Thoracic aorta (tissue), 2 donors: ENCODE measurements at regions not wholly inside any gene's neighbourhood (a gene's known extent, or its start where the extent isn't known, plus 50 kb on each side); places are given as distances from the start of the nearest gene placed in this dataset.
"Not testable (repeated sequence)": the region's sequence is repeated elsewhere in the genome, so short reads cannot be mapped to it uniquely, and the experiment has no call there.

Source experiments
- ATAC-seq: fragments of 150-250 bp; one replicate; pipeline ENCODE4 v1.8.0; 2017; ENCODE audit warnings: low read depth; ENCODE audit not compliant: insufficient number of reproducible peaks, low FRiP score
- DNase-seq: peaks from one replicate; pipeline ENCODE4 v3.0.0-alpha.2; 2020; ENCODE audit warnings: low spot score
- H3K27ac ChIP-seq, 2 donors: fragments of 200-600 bp; sonication (generic); 1 replicate in 1 of 2; 2 replicates in 1 of 2; pipeline ENCODE4 v1.5.1; 2016; ENCODE audit warnings: mild to moderate bottlenecking in 2 of 2, moderate library complexity in 2 of 2
- H3K27me3 ChIP-seq: fragments of 200-600 bp; sonication (generic); replicated peaks from 2 replicates; pipeline ENCODE4 v1.6.0; 2016; ENCODE audit warnings: mild to moderate bottlenecking; ENCODE audit not compliant: insufficient read depth
- H3K36me3 ChIP-seq: fragments of 200-600 bp; sonication (generic); one replicate; pipeline ENCODE4 v1.5.1; 2016
- H3K4me1 ChIP-seq, 2 donors: fragments of 200-600 bp; sonication (generic); 1 replicate in 1 of 2; 2 replicates in 1 of 2; pipeline versions ENCODE4 v1.5.1 to v1.6.0; 2016; ENCODE audit warnings: low read depth in 2 of 2, mild to moderate bottlenecking in 1 of 2; ENCODE audit not compliant: control insufficient read depth in 1 of 2
- H3K4me3 ChIP-seq: fragments of 200-600 bp; sonication (generic); 2 replicates; pipeline ENCODE4 v1.5.1; 2016; ENCODE audit warnings: mild to moderate bottlenecking
- H3K9me3 ChIP-seq: fragments of 200-600 bp; sonication (generic); 2 replicates; pipeline ENCODE4 v1.5.1; 2016
- CTCF ChIP-seq: fragments of 200-600 bp; sonication (generic); IDR thresholded peaks from one replicate; pipeline ENCODE4 v1.5.1; 2019; ENCODE audit warnings: antibody characterized with exemption

GRCh38 chr12:75795125-75795524 lies 236.5 kb downstream of the PHLDA1 start:
- DNase-seq (no peak), ATAC-seq (no peak)
- Histone ChIP-seq H3K36me3 (no peaks in the 10 kb centered on the region), H3K4me3 (no peak overlapping the region), H3K27me3 (no peaks in the 10 kb centered on the region), H3K9me3 (no peaks in the 10 kb centered on the region), H3K4me1 (no peaks in the 10 kb centered on the region), H3K27ac (no peak overlapping the region)
- no peak for TF ChIP-seq CTCF

- DNase-seq (no peak), ATAC-seq (no peak)
- Histone ChIP-seq H3K4me1 (no peaks in the 10 kb centered on the region), H3K4me3 (no peak overlapping the region), H3K36me3 (no peaks in the 10 kb centered on the region), H3K9me3 (no peaks in the 10 kb centered on the region), H3K27me3 (no peaks in the 10 kb centered on the region), H3K27ac (no peak overlapping the region)
- no peak for TF ChIP-seq CTCF
Measured at GRCh38 chr12:75792687-75793086, 238.9 kb downstream of the PHLDA1 start.

GRCh38 chr12:75790219-75790618 lies 241.4 kb downstream of the PHLDA1 start:
- H3K27me3 ChIP-seq: no peaks in the 10 kb centered on the region
- H3K9me3 ChIP-seq: no peaks in the 10 kb centered on the region
- ATAC-seq: no peak
- H3K36me3 ChIP-seq: no peaks in the 10 kb centered on the region
- no peak overlapping the region for H3K27ac ChIP-seq
- H3K4me3 ChIP-seq: no peak overlapping the region
- H3K4me1 ChIP-seq: peaks cover 0 to 9% of the 10 kb centered on the region in 2 donors
- TF ChIP-seq CTCF: no peak
- DNase-seq: no peak

- not testable (repeated sequence) for H3K9me3 ChIP-seq, H3K4me3 ChIP-seq, H3K36me3 ChIP-seq, H3K27me3 ChIP-seq, ATAC-seq, H3K27ac ChIP-seq, DNase-seq
- peaks cover 14 to 40% of the 10 kb centered on the region in 2 donors for H3K4me1 ChIP-seq
Measured at GRCh38 chr12:75787146-75787545, 244.4 kb downstream of the PHLDA1 start.

GRCh38 chr12:75786070-75786469 lies 245.5 kb downstream of the PHLDA1 start:
- Histone ChIP-seq H3K9me3 (no peaks in the 10 kb centered on the region), H3K4me3 (no peak overlapping the region), H3K27me3 (no peaks in the 10 kb centered on the region), H3K4me1 (peaks cover 24 to 51% of the 10 kb centered on the region in 2 donors), H3K27ac (no peak overlapping the region), H3K36me3 (no peaks in the 10 kb centered on the region)
- TF ChIP-seq CTCF: no peak
- ATAC-seq: no peak
- DNase-seq: no peak

GRCh38 chr12:75784591-75784990 lies 247.0 kb downstream of the PHLDA1 start:
- H3K27ac ChIP-seq: peak overlapping the region; percentile 67 to 73
- peaks cover 29 to 62% of the 10 kb centered on the region in 2 donors for H3K4me1 ChIP-seq
- TF ChIP-seq CTCF: no peak
- no peaks in the 10 kb centered on the region for H3K36me3 ChIP-seq
- DNase-seq (no peak), ATAC-seq (no peak)
- no peak overlapping the region for H3K4me3 ChIP-seq
- H3K27me3 ChIP-seq: no peaks in the 10 kb centered on the region
- no peaks in the 10 kb centered on the region for H3K9me3 ChIP-seq
